Astrocyte of the spinal cord (primary cell): ENCODE measurements at regions not wholly inside any gene's neighbourhood (a gene's known extent, or its start where the extent isn't known, plus 50 kb on each side); places are given as distances from the start of the nearest gene placed in this dataset.

Source experiments
- DNase-seq: peaks from one replicate; pipeline ENCODE4 v3.0.0; 2011; ENCODE audit warnings: low read depth, low spot score
- H3K4me3 ChIP-seq: 2 replicates; pipeline ENCODE4 v1.5.1; 2011; ENCODE audit warnings: low read depth, mild to moderate bottlenecking, low read length, moderate library complexity
- in situ Hi-C: cut with HindIII; loops from 2 replicates; pipeline ENCODE4 v1.10.0; 2017; ENCODE audit warnings: low sequenced_read_pairs
- TF ChIP-seq, protein P1 (sequence below): IDR thresholded peaks from 2 replicates; pipeline ENCODE4 v1.5.1; 2012; ENCODE audit warnings: low read depth, mild to moderate bottlenecking, low read length, inconsistent platforms

GRCh38 chr6:9066726-9067125 is 631.4 kb upstream of the SLC35B3 start:
- DNase-seq: no peak
- H3K4me3 ChIP-seq: no peak overlapping the region
- in situ Hi-C loops: no loop called here
- TF ChIP-seq, protein P1, sequence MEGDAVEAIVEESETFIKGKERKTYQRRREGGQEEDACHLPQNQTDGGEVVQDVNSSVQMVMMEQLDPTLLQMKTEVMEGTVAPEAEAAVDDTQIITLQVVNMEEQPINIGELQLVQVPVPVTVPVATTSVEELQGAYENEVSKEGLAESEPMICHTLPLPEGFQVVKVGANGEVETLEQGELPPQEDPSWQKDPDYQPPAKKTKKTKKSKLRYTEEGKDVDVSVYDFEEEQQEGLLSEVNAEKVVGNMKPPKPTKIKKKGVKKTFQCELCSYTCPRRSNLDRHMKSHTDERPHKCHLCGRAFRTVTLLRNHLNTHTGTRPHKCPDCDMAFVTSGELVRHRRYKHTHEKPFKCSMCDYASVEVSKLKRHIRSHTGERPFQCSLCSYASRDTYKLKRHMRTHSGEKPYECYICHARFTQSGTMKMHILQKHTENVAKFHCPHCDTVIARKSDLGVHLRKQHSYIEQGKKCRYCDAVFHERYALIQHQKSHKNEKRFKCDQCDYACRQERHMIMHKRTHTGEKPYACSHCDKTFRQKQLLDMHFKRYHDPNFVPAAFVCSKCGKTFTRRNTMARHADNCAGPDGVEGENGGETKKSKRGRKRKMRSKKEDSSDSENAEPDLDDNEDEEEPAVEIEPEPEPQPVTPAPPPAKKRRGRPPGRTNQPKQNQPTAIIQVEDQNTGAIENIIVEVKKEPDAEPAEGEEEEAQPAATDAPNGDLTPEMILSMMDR: no peak

DNA sequence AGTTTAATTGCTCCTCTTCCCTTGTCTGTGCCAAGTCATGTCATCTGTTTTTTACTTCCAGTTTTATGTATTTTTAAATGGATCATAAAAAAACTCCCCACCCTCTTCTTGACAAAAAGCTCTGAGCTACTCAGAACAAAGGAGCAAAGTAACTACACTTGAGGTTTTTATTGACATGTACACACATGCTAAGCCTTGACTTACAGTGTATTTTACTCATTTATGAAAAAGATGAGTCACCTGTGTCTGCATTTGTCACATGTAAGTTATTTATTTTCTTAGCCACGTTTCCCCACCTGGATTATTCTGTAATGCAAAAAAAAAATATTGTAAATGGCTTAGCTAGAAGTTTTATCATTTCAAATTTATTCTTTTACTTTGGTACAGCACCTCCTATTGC is 628.8 kb upstream of the SLC35B3 start:
- TF ChIP-seq, protein P1: no peak
- in situ Hi-C loops: no loop called here
- H3K4me3 ChIP-seq: no peak overlapping the region
- no peak for DNase-seq

- DNase-seq: no peak
- in situ Hi-C loops: no loop called here
- TF ChIP-seq, protein P1: no peak
- H3K4me3 ChIP-seq: no peak overlapping the region
These were observed 627.3 kb upstream of the SLC35B3 start for GRCh38 chr6:9062596-9062995.

- in situ Hi-C loops: no loop called here
These were observed 622.6 kb upstream of the SLC35B3 start for GRCh38 chr6:9057937-9058336.

GRCh38 chr6:9056556-9056955 is 621.2 kb upstream of the SLC35B3 start:
- in situ Hi-C loops: no loop called here
- TF ChIP-seq, protein P1: no peak
- DNase-seq: no peak
- H3K4me3 ChIP-seq: no peak overlapping the region

More at GRCh38 chr6:9057937-9058336, 622.6 kb upstream of the SLC35B3 start:
- no peak overlapping the region for H3K4me3 ChIP-seq
- TF ChIP-seq, protein P1: no peak
- no peak for DNase-seq

DNA sequence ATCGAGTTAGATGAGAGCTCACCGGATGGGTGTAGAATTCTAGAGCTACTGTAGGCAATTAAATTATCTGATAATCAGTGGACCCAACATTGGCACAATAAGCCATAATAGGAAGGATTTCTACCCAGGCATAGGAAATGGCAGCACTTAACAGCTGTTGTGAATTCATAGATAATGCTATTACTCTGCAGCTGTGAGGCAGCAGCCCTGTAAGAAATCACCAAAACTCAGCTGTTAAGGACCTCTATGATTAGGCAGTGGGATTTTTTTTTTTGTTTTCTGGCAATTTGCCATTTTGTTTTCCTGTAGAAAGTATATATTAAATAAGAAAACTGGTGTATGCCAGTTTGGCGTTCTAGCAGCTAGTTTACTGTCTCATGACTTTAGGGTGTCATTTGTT is 609.1 kb upstream of the SLC35B3 start:
- DNase-seq: no peak
- TF ChIP-seq, protein P1: no peak
- no peak overlapping the region for H3K4me3 ChIP-seq
- in situ Hi-C loops: no loop called here

GRCh38 chr6:9040718-9041117 is 605.4 kb upstream of the SLC35B3 start:
- TF ChIP-seq, protein P1: no peak
- in situ Hi-C loops: no loop called here
- DNase-seq: no peak
- no peak overlapping the region for H3K4me3 ChIP-seq
